Mammary epithelial cell (primary cell): ENCODE measurements at regions not wholly inside any gene's neighbourhood (a gene's known extent, or its start where the extent isn't known, plus 50 kb on each side); places are given as distances from the start of the nearest gene placed in this dataset.

Experiments
- CTCF ChIP-seq, 2 donors: IDR thresholded peaks in 1 of 2; conservative IDR thresholded peaks in 1 of 2; 2 replicates each; pipeline ENCODE4 v1.5.1; 2011 to 2012; ENCODE audit warnings: inconsistent platforms in 2 of 2, low read length in 2 of 2, mild to moderate bottlenecking in 2 of 2, control low read depth in 1 of 2, low read depth in 1 of 2; ENCODE audit not compliant: insufficient read depth in 1 of 2; ENCODE audit errors: extremely low read depth in 1 of 2
- EZH2 ChIP-seq: IDR thresholded peaks from 2 replicates; pipeline ENCODE4 v1.6.1; 2012; ENCODE audit warnings: low read length, inconsistent platforms, borderline replicate concordance

- TF ChIP-seq CTCF (conservative IDR thresholded peaks at IDR 0.05 in 1 of 2, IDR thresholded peaks at IDR 0.05 in 1 of 2; ENCODE audit: extremely low read depth in 1 of 2, insufficient read depth in 1 of 2, low read depth in 1 of 2, low read length in 2 of 2) (no peak), EZH2 (no peak)
Observed at GRCh38 chr5:164012371-164012770, 507.0 kb downstream of the MAT2B start.
